GM23338 (cell line): ENCODE measurements at regions not wholly inside any gene's neighbourhood (a gene's known extent, or its start where the extent isn't known, plus 50 kb on each side); places are given as distances from the start of the nearest gene placed in this dataset.

Experiments
- ATAC-seq: fragments of 200-7000 bp; cut with Tn5 transposase; 3 replicates; pipeline ENCODE4 v1.9.1; 2020
- DNase-seq: peaks from one replicate; pipeline ENCODE4 v3.0.0-alpha.2; 2015; ENCODE audit warnings: low spot score
- H2AFZ ChIP-seq: fragments of 200-600 bp; sonication (generic); 2 replicates; pipeline ENCODE4 v1.8.0; 2016; ENCODE audit warnings: antibody characterized with exemption, mild to moderate bottlenecking, moderate library complexity
- H3F3A ChIP-seq: fragments of 200-600 bp; sonication (generic); replicated peaks from 2 replicates; pipeline ENCODE4 v1.8.0; 2017; ENCODE audit warnings: antibody characterized with exemption, mixed run types, low read depth
- H3K27ac ChIP-seq: fragments of 200-600 bp; sonication (generic); 2 replicates; pipeline ENCODE4 v1.6.1; 2016; ENCODE audit warnings: low read depth
- H3K27me3 ChIP-seq: fragments of 200-600 bp; sonication (generic); 2 replicates; pipeline ENCODE4 v1.8.0; 2016; ENCODE audit warnings: mild to moderate bottlenecking, mixed run types, moderate library complexity; ENCODE audit not compliant: insufficient read depth
- H3K36me3 ChIP-seq: fragments of 200-600 bp; sonication (generic); 2 replicates; pipeline ENCODE4 v1.8.0; 2016; ENCODE audit warnings: mild to moderate bottlenecking; ENCODE audit not compliant: insufficient read depth
- H3K4me1 ChIP-seq: fragments of 200-600 bp; sonication (generic); 2 replicates; pipeline ENCODE4 v1.8.0; 2016; ENCODE audit warnings: mild to moderate bottlenecking, moderate library complexity; ENCODE audit not compliant: insufficient read depth
- H3K4me2 ChIP-seq: fragments of 200-600 bp; sonication (generic); 2 replicates; pipeline ENCODE4 v1.7.1; 2017; ENCODE audit warnings: mixed run types
- H3K4me3 ChIP-seq: fragments of 200-600 bp; sonication (generic); 2 replicates; pipeline ENCODE4 v1.6.1; 2016; ENCODE audit warnings: mixed run types
- H3K79me2 ChIP-seq: fragments of 200-600 bp; sonication (generic); replicated peaks from 2 replicates; pipeline ENCODE4 v1.8.0; 2017; ENCODE audit warnings: mild to moderate bottlenecking; ENCODE audit not compliant: insufficient read depth
- H3K9me2 ChIP-seq: fragments of 200-600 bp; sonication (generic); 2 replicates; pipeline ENCODE4 v1.8.0; 2017; ENCODE audit not compliant: insufficient read depth
- H4K20me1 ChIP-seq: fragments of 200-600 bp; sonication (generic); replicated peaks from 2 replicates; pipeline ENCODE4 v1.8.0; 2017; ENCODE audit warnings: mild to moderate bottlenecking; ENCODE audit not compliant: insufficient read depth
- H3K27ac Mint-ChIP-seq: 2 replicates; pipeline ENCODE4 v1.8.0; 2020; ENCODE audit warnings: inconsistent platforms, mild to moderate bottlenecking, moderate library complexity, mixed read lengths
- H3K27me3 Mint-ChIP-seq: 3 replicates; pipeline ENCODE4 v1.8.0; 2022; ENCODE audit warnings: low read depth, mild to moderate bottlenecking, moderate library complexity, mixed read lengths, inconsistent platforms; ENCODE audit not compliant: insufficient read depth, poor library complexity
- H3K36me3 Mint-ChIP-seq: 3 replicates; pipeline ENCODE4 v1.8.0; 2021; ENCODE audit warnings: low read depth, mild to moderate bottlenecking, inconsistent platforms, moderate library complexity, mixed read lengths
- H3K4me1 Mint-ChIP-seq: 3 replicates; pipeline ENCODE4 v1.8.0; 2020; ENCODE audit warnings: mild to moderate bottlenecking, inconsistent platforms, mixed read lengths
- H3K4me3 Mint-ChIP-seq: 3 replicates; pipeline ENCODE4 v1.8.0; 2021; ENCODE audit warnings: moderate library complexity, mild to moderate bottlenecking, inconsistent platforms, mixed read lengths
- H3K9me3 Mint-ChIP-seq: 3 replicates; pipeline ENCODE4 v1.8.0; 2020; ENCODE audit warnings: moderate library complexity, mild to moderate bottlenecking, inconsistent platforms, mixed read lengths
- CREB1 ChIP-seq: fragments of 250-450 bp; sonication (Bioruptor Pico); IDR thresholded peaks from 2 replicates; pipeline ENCODE4 v1.5.0; 2020; ENCODE audit warnings: low read depth, mild to moderate bottlenecking, moderate library complexity
- ETS1 ChIP-seq: IDR thresholded peaks from 2 replicates; pipeline ENCODE4 v1.6.1; 2016; ENCODE audit warnings: antibody characterized with exemption
- EZH2 ChIP-seq: fragments of 200-600 bp; sonication (generic); IDR thresholded peaks from one replicate; pipeline ENCODE4 v1.8.0; 2017; ENCODE audit warnings: antibody characterized with exemption, mild to moderate bottlenecking, low read depth; ENCODE audit not compliant: unreplicated experiment
- EZH2phosphoT487 ChIP-seq: fragments of 200-600 bp; sonication (generic); IDR thresholded peaks from one replicate; pipeline ENCODE4 v1.8.1; 2018; ENCODE audit warnings: antibody characterized with exemption; ENCODE audit not compliant: unreplicated experiment
- JUNB ChIP-seq: IDR thresholded peaks from one replicate; pipeline ENCODE4 v1.6.1; 2016; ENCODE audit warnings: antibody characterized with exemption; ENCODE audit not compliant: unreplicated experiment
- NANOG ChIP-seq: IDR thresholded peaks from 2 replicates; pipeline ENCODE4 v1.6.1; 2016; ENCODE audit warnings: antibody characterized with exemption, borderline replicate concordance
- POLR2AphosphoS5 ChIP-seq: IDR thresholded peaks from 2 replicates; pipeline ENCODE4 v1.6.1; 2016; ENCODE audit warnings: antibody characterized with exemption, low read depth
- REST ChIP-seq: IDR thresholded peaks from one replicate; pipeline ENCODE4 v1.6.1; 2018; ENCODE audit warnings: antibody characterized with exemption; ENCODE audit not compliant: unreplicated experiment
- STAT1 ChIP-seq: IDR thresholded peaks from one replicate; pipeline ENCODE4 v1.6.1; 2016; ENCODE audit warnings: antibody characterized with exemption; ENCODE audit not compliant: unreplicated experiment
- ZNF114 ChIP-seq: fragments of 250-450 bp; sonication (Bioruptor Pico); IDR thresholded peaks from 2 replicates; pipeline ENCODE4 v1.5.0; 2020; ENCODE audit warnings: mild to moderate bottlenecking, moderate library complexity
- ZNF331 ChIP-seq: fragments of 250-450 bp; sonication (Bioruptor Pico); IDR thresholded peaks from 2 replicates; pipeline ENCODE4 v1.5.0; 2020; ENCODE audit warnings: low read depth, mild to moderate bottlenecking, moderate library complexity
- ZNF462 ChIP-seq: fragments of 250-450 bp; sonication (Bioruptor Pico); IDR thresholded peaks from 2 replicates; pipeline ENCODE4 v1.5.0; 2020; ENCODE audit warnings: mild to moderate bottlenecking, moderate library complexity

- no peaks in the 10 kb centered on the region for H3K79me2 ChIP-seq
- DNase-seq (no peak), ATAC-seq (no peak)
- no peak overlapping the region for H2AFZ ChIP-seq
- Mint-ChIP-seq H3K4me1 (peaks cover 6% of the 10 kb centered on the region), H3K9me3 (no peaks in the 10 kb centered on the region), H3K27ac (no peak overlapping the region), H3K27me3 (peaks cover 6% of the 10 kb centered on the region), H3K4me3 (no peak overlapping the region), H3K36me3 (no peaks in the 10 kb centered on the region)
- no peaks in the 10 kb centered on the region for H4K20me1 ChIP-seq
- TF ChIP-seq EZH2phosphoT487 (no peak), JUNB (no peak), ZNF114 (CRISPR knock-in tag) (no peak), ZNF462 (CRISPR knock-in tag) (no peak), ZNF331 (CRISPR knock-in tag) (no peak), CREB1 (no peak), NANOG (no peak), STAT1 (no peak), ETS1 (no peak), POLR2AphosphoS5 (no peak), REST (no peak), EZH2 (no peak)
- H3F3A ChIP-seq, result no peaks in the 10 kb centered on the region
- no peaks in the 10 kb centered on the region for H3K4me1 ChIP-seq
- no peaks in the 10 kb centered on the region for H3K36me3 ChIP-seq
- peaks cover 11% of the 10 kb centered on the region for H3K27me3 ChIP-seq
- H3K9me2 ChIP-seq, result no peaks in the 10 kb centered on the region
- no peak overlapping the region for H3K27ac ChIP-seq
- no peak overlapping the region for H3K4me2 ChIP-seq
- H3K4me3 ChIP-seq, result no peak overlapping the region
Observed at GRCh38 chr15:31476236-31476810, 149.7 kb downstream of the KLF13 start.
